ENCODE measurements at regions not wholly inside any gene's neighbourhood (a gene's known extent, or its start where the extent isn't known, plus 50 kb on each side); places are given as distances from the start of the nearest gene placed in this dataset.
A peak's percentile ranks its signal among the peaks of the same experiment; 100 is the strongest.

- H2AFZ ChIP-seq = no peak overlapping the region
- H3K4me3 Mint-ChIP-seq = peak overlapping the region; percentile 58
- no peaks in the 10 kb centered on the region for H3K36me3 ChIP-seq (ENCODE audit: insufficient read depth)
- no peak for DNase-seq (ENCODE audit: low spot score)
- H3K9me2 ChIP-seq (ENCODE audit: insufficient read depth) = no peaks in the 10 kb centered on the region
- H3K27ac ChIP-seq (ENCODE audit: low read depth) = no peak overlapping the region
- H3K4me3 ChIP-seq = peak overlapping the region; percentile 61
- no peaks in the 10 kb centered on the region for H3K79me2 ChIP-seq (replicated peaks; ENCODE audit: insufficient read depth)
- H3K27me3 ChIP-seq (ENCODE audit: insufficient read depth) = peaks cover 98% of the 10 kb centered on the region
- H3K36me3 Mint-ChIP-seq (ENCODE audit: low read depth) = no peaks in the 10 kb centered on the region
- H3K27ac Mint-ChIP-seq = no peak overlapping the region
- H3K4me1 Mint-ChIP-seq = peaks cover 22% of the 10 kb centered on the region
- H3K27me3 Mint-ChIP-seq (ENCODE audit: insufficient read depth, low read depth, poor library complexity) = peaks cover 90% of the 10 kb centered on the region
- no peak; the same call in 1 of the 3 replicates for ATAC-seq
- H3K4me1 ChIP-seq (ENCODE audit: insufficient read depth) = peaks cover 25% of the 10 kb centered on the region
- no peaks in the 10 kb centered on the region for H3K9me3 Mint-ChIP-seq
- H3F3A ChIP-seq (replicated peaks; ENCODE audit: low read depth) = peaks cover 3% of the 10 kb centered on the region; the same call in 1 of the 2 replicates
- H4K20me1 ChIP-seq (replicated peaks; ENCODE audit: insufficient read depth) = peaks cover 5% of the 10 kb centered on the region; the same call in 1 of the 2 replicates
- TF ChIP-seq ZNF114 (CRISPR knock-in tag; IDR thresholded peaks at IDR 0.05) (no peak), EZH2 (IDR thresholded peaks at IDR 0.05; ENCODE audit: low read depth, unreplicated experiment) (peak; percentile 21)
- peak overlapping the region; percentile 83 for H3K4me2 ChIP-seq
Measured at GRCh38 chr15:89417206-89417725, 79.1 kb downstream of the RHCG start.

- ATAC-seq (peak; percentile 58), DNase-seq (ENCODE audit: low spot score) (peak; percentile 97)
- Histone ChIP-seq H3K9me2 (ENCODE audit: insufficient read depth) (no peaks in the 10 kb centered on the region), H3K79me2 (replicated peaks; ENCODE audit: insufficient read depth) (no peaks in the 10 kb centered on the region), H2AFZ (peak overlapping the region; percentile 78; the same call in 1 of the 2 replicates), H3K4me1 (ENCODE audit: insufficient read depth) (peaks cover 33% of the 10 kb centered on the region), H3K27me3 (ENCODE audit: insufficient read depth) (peaks cover 98% of the 10 kb centered on the region), H3K4me3 (peak overlapping the region; percentile 61), H3F3A (replicated peaks; ENCODE audit: low read depth) (peaks cover 3% of the 10 kb centered on the region; the same call in 1 of the 2 replicates), H3K27ac (ENCODE audit: low read depth) (no peak overlapping the region), H4K20me1 (replicated peaks; ENCODE audit: insufficient read depth) (peaks cover 5% of the 10 kb centered on the region; the same call in 1 of the 2 replicates), H3K36me3 (ENCODE audit: insufficient read depth) (no peaks in the 10 kb centered on the region), H3K4me2 (peak overlapping the region; percentile 83)
- H3K9me3 Mint-ChIP-seq = no peaks in the 10 kb centered on the region
- TF ChIP-seq EZH2 (IDR thresholded peaks at IDR 0.05; ENCODE audit: low read depth, unreplicated experiment) (peak; percentile 40), CREB1 (CRISPR knock-in tag; IDR thresholded peaks at IDR 0.05; ENCODE audit: low read depth) (peak; percentile 63), REST (IDR thresholded peaks at IDR 0.05; ENCODE audit: unreplicated experiment) (peak; percentile 55), CTCF (conservative IDR thresholded peaks at IDR 0.05; ENCODE audit: low read depth in 2 of 2) (peak; percentile 96 to 99), ZNF462 (CRISPR knock-in tag; IDR thresholded peaks at IDR 0.05) (no peak)
- no peaks in the 10 kb centered on the region for H3K36me3 Mint-ChIP-seq (ENCODE audit: low read depth)
- H3K4me1 Mint-ChIP-seq = peaks cover 27% of the 10 kb centered on the region
- H3K4me3 Mint-ChIP-seq = peak overlapping the region; percentile 58
- H3K27ac Mint-ChIP-seq = no peak overlapping the region
- H3K27me3 Mint-ChIP-seq (ENCODE audit: insufficient read depth, low read depth, poor library complexity) = peaks cover 97% of the 10 kb centered on the region
Measured at GRCh38 chr15:89416339-89417183, 79.8 kb downstream of the RHCG start.
